SH-SY5Y (cell line): ENCODE measurements at regions not wholly inside any gene's neighbourhood (a gene's known extent, or its start where the extent isn't known, plus 50 kb on each side); places are given as distances from the start of the nearest gene placed in this dataset.

Source experiments
- GATA2 ChIP-seq: IDR thresholded peaks from 2 replicates; pipeline ENCODE4 v1.6.1; 2011; ENCODE audit warnings: mild to moderate bottlenecking, low read depth, low read length
- GATA3 ChIP-seq: IDR thresholded peaks from 2 replicates; pipeline ENCODE4 v1.6.1; 2011; ENCODE audit warnings: low read depth, mild to moderate bottlenecking, low read length, moderate library complexity

DNA sequence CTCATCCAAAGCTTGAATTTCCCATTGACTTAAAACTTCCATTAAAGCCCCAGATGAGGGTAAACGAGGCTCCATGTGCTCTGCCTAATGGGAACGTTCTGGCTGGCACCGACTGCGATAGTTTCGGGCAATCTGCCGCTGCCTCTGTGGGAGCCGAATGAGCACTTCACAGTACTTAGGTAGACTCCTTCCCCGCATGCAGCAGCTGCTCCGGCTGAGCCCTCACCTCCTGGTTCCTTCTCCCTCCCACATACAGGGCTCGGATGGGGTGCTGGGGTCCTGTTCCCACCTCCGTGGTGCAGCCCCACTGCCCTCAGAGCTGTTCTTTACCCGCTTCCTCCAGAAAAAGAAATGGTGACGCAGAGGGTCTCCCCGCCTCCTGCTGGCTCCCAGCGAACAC lies 476.5 kb upstream of the SALL3 start:
- no peak for TF ChIP-seq GATA2
- TF ChIP-seq GATA3: no peak
